Suprapubic skin (tissue), 4 donors: ENCODE measurements at regions not wholly inside any gene's neighbourhood (a gene's known extent, or its start where the extent isn't known, plus 50 kb on each side); places are given as distances from the start of the nearest gene placed in this dataset.

Source experiments
- EP300 ChIP-seq: sonication (generic); formaldehyde crosslinking; IDR thresholded peaks from one replicate; pipeline ENCODE4 v1.6.1; 2017; ENCODE audit warnings: antibody characterized with exemption
- POLR2A ChIP-seq, 2 donors: fragments of 450-650 bp; IDR thresholded peaks; one replicate each; pipeline ENCODE4 v1.6.1; 2017; ENCODE audit warnings: antibody characterized with exemption in 2 of 2, mild to moderate bottlenecking in 2 of 2, moderate library complexity in 2 of 2
- POLR2AphosphoS5 ChIP-seq, 3 donors: sonication (generic); formaldehyde crosslinking; IDR thresholded peaks; one replicate each; pipeline ENCODE4 v1.6.1; 2017; ENCODE audit warnings: antibody characterized with exemption in 3 of 3
- TF ChIP-seq, protein P1 (sequence below), 2 donors: fragments of 200-600 bp in 1 of 2; fragments of 450-650 bp in 1 of 2; sonication (generic) in 1 of 2; IDR thresholded peaks; one replicate each; pipeline ENCODE4 v1.5.1; 2016 to 2019; ENCODE audit warnings: antibody characterized with exemption in 2 of 2, mild to moderate bottlenecking in 1 of 2, moderate library complexity in 1 of 2

DNA sequence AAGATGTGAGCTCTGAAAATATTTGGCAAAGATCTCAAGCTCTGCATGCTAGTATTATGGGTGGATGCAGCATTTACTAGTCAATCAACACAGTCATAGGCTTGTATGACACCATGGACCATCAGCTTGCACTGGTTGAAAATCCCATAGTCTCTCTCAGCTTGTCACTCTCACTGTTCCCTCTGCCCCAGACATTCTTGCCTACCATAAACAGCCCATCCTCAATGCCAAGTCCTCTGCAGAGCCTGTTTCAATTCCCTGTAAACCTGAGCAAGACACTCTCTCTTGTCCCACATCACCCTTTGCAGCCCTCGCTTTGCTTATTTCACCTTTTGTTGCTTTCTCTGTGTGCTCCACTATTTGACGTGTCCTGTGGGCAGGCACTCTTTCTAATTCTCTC lies 264.6 kb downstream of the ICE1 start:
- TF ChIP-seq, protein P1, sequence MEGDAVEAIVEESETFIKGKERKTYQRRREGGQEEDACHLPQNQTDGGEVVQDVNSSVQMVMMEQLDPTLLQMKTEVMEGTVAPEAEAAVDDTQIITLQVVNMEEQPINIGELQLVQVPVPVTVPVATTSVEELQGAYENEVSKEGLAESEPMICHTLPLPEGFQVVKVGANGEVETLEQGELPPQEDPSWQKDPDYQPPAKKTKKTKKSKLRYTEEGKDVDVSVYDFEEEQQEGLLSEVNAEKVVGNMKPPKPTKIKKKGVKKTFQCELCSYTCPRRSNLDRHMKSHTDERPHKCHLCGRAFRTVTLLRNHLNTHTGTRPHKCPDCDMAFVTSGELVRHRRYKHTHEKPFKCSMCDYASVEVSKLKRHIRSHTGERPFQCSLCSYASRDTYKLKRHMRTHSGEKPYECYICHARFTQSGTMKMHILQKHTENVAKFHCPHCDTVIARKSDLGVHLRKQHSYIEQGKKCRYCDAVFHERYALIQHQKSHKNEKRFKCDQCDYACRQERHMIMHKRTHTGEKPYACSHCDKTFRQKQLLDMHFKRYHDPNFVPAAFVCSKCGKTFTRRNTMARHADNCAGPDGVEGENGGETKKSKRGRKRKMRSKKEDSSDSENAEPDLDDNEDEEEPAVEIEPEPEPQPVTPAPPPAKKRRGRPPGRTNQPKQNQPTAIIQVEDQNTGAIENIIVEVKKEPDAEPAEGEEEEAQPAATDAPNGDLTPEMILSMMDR (IDR thresholded peaks at IDR 0.05): no peak
- TF ChIP-seq EP300 (no peak), POLR2A (IDR thresholded peaks at IDR 0.05) (no peak), POLR2AphosphoS5 (IDR thresholded peaks at IDR 0.05) (no peak)
